Posterior cingulate gyrus (tissue), 11 donors: ENCODE measurements at regions not wholly inside any gene's neighbourhood (a gene's known extent, or its start where the extent isn't known, plus 50 kb on each side); places are given as distances from the start of the nearest gene placed in this dataset.
"Not testable (repeated sequence)": the region's sequence is repeated elsewhere in the genome, so short reads cannot be mapped to it uniquely, and the experiment has no call there.

Source experiments
- DNase-seq, 10 donors: peaks; one replicate each; pipeline versions ENCODE4 v3.0.0 to v3.0.0-alpha.2; 2020 to 2021; ENCODE audit warnings: mixed read lengths in 3 of 10
- intact Hi-C: fragments of 100-400 bp; cut with DNase I; formaldehyde crosslinking; loops from one replicate; pipeline ENCODE4 v1.15.1; 2023

- intact Hi-C loops, result loop anchor here (5.0 to 10.0 kb wide), 3 partner anchors 133 to 471 kb away; no protein-coding TSS in a partner anchor
- no peak for DNase-seq
Observed at GRCh38 chrX:106484233-106484632, 127.5 kb upstream of the RADX start.

- intact Hi-C loops, DNase-seq: not testable (repeated sequence)
Observed at GRCh38 chrX:106493210-106493816, 118.5 kb upstream of the RADX start.

DNA sequence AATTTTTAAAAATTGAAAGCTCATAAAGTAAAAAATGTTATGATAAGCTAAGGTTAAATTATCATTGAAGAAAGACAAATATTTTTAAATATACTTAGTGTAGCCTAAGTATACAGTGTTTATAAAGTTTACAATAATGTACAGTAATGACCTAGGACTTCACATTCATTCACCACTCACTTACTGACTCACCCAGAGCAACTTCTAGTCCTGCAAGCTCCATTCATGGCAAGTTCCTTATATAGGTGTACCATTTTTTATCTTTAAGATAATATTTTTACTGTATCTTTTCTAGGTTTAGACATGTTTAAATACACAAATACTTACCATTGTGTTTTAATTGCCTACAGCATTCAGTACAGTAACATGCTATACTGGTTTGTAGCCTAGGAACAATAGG, 112.3 kb upstream of the RADX start:
- intact Hi-C loops, result no loop called here
- no peak for DNase-seq

GRCh38 chrX:106510713-106511403, 100.9 kb upstream of the RADX start:
- intact Hi-C loops, result no loop called here
- DNase-seq, result no peak
